ENCODE measurements at regions not wholly inside any gene's neighbourhood (a gene's known extent, or its start where the extent isn't known, plus 50 kb on each side); places are given as distances from the start of the nearest gene placed in this dataset.

GRCh38 chr12:78802593-78802992 lies 62.0 kb upstream of the SYT1 start:
- no peak for TF ChIP-seq POLR2A (IDR thresholded peaks at IDR 0.05)
- TF ChIP-seq CTCF (IDR thresholded peaks at IDR 0.05), result no peak
